Anterior cingulate cortex (tissue), 58 donors: ENCODE measurements at regions not wholly inside any gene's neighbourhood (a gene's known extent, or its start where the extent isn't known, plus 50 kb on each side); places are given as distances from the start of the nearest gene placed in this dataset.
A peak's percentile ranks its signal among the peaks of the same experiment; 100 is the strongest.

Experiments used
- DNase-seq, 58 donors: peaks; one replicate each; lab custom pipeline; 2025; lab: John Stamatoyannopoulos, UW

DNA sequence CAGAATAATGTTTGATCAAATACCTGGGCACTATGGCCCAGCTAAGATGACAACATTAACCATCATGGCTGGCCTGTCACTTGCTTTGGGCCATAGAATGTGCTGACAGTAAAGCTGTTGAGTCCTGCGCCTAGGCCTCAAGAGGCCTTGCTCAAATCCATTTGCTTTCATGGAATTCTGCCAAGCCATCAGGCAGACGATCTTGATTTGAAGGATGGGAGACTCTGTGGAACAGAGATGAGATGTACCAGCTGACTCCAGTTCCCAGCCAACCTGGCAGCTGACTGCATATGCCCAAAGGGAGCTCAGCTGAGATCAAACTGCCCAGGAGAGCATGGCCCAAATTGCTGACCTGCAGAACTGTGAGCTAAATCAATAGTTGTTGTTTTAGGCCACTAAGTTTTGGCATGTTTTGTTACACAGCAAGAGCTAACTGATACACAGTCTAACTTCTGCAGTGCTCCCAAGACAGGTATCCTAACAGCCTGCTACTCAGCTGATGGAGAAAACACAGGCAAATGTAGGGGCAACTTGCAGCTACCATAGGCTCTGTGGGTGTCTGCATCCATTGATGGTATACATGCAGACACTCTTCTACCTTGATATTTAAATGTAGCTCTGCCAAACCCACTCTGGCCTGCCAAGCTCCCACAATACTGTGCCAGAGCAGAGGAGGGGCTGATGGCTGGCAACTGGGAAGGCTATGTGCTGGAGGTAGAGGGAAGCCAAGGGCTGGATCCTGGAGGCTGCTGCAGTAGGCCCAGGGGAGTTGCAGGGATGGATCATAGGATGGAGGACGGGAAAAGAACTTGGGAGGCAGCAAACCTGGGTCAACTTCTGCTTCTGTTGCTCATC, 55.2 kb upstream of the RNF24 start:
- no peak for DNase-seq

DNA sequence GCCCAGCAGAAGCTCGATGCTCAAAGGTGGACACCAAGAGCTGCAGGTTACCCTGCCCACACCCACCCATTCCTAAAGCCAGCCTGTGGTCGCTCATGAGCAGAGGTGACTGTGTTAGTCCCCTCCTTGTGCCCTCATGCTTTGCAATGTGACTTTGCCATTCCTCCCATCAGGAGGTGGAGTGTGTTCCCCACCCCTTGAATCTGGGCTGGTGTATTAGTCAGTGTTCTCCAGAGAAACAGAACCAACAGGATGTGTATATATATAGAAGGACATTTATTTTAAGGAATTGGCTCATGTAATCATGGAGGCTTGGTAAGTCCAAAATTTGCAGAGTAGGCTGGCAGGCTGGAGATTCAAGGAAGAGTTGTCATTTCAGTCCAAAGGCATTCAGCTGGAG, 54.4 kb upstream of the RNF24 start:
- DNase-seq = peak in 14 of 58 donors; percentile 9 to 75 (median 30)

DNA sequence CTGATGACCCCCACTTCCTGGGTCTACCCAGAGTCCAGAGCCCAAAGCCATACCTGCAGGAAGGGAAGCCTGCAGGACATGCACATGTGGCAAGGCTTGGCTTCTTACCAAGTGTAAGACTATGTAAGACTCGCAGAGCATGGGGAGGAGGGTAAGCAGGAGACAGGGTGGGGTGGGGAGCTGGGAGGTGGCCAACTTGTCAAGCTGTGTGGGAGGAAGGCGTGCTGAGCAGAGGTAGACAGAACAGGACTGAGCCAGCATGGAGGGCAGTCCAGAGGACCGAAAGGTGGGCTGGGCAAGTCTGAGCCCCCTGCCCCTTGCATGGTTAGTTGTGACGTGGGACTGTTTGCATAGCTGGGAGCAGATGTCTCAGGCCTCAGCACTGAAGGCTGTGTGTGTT, 53.4 kb upstream of the RNF24 start:
- DNase-seq = no peak

DNA sequence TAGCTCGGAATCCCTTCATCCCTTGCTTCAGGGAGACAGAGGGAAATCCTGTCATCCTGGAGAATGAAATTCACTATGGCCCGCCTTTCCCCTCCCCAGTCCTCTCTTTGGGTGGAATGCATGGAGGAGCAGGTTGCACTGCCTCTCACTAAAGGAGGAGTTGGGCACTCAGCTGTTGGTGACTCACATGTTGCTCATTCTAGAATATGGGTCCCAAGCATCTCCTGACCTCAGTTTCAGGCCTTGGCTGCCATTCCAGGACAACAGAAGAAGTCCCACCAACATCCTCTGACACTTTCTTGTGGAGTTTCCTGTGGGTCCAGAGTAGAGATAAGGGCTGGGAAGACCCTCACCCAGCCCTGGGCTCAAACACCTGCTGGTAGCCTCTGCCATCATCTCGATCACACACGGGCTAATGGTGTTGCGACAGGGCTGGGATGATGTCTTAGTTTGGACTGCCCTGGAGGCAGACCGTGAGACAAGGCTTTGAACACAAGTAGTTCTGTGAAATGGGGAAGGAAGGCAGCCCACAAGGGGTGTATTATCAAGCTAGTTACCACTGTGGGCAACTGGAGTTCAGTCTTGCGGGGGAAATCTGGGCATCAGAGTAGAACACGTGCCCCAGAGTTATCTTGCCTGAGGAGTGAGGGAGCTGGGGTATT, 52.4 kb upstream of the RNF24 start:
- DNase-seq = no peak

- DNase-seq = no peak
These were observed 51.2 kb upstream of the RNF24 start for GRCh38 chr20:4066551-4066950.

- no peak for DNase-seq
These were observed 50.1 kb upstream of the RNF24 start for GRCh38 chr20:4065391-4065844.
